ENCODE measurements at regions not wholly inside any gene's neighbourhood (a gene's known extent, or its start where the extent isn't known, plus 50 kb on each side); places are given as distances from the start of the nearest gene placed in this dataset.

DNA sequence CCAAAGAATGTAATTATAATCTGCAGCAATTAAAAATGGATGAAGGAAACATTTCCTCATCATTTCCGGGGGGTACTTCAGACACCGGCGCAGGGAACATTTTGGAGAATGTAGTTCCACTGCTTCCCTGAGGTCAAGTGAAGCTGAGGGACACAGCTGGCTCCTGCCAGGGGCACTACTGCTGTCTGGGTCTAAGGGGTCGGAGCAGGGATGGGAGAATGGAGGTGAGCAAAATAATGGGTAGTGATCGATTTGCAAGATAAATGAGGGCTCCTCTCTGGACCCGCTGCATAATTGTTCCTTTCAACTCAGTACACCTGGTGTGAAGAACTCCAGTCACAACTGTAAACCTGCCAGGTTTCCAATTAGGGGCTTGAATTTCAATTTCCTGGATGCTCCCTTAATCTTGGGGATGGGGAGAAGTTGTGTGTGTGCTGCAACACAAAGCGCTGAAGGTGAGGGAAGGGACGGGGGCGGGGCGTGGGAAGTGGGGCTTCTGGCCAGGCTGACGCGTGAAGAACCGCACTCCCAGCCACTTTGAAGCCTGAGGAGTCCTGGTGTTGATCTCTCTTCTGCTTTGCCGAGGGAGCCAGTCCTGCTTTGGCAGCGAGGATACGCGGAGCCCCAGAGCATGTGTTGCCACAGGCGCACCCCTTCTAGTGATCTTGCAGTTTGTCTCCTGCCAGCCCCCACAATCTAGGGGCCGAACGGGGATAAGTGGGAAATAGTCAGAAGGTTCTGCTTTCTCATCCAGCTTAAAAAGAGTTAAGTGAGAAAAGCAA lies 57.9 kb upstream of the PCDH8 start:
- no peak for DNase-seq
- Histone ChIP-seq H3K27me3 (peaks cover 0 to 50% (median 32%) of the 10 kb centered on the region in 7 donors), H3K36me3 (no peaks in the 10 kb centered on the region), H3K4me1 (peaks cover 0 to 12% (median 0%) of the 10 kb centered on the region in 9 donors), H3K9me3 (no peaks in the 10 kb centered on the region), H3K4me3 (no peak overlapping the region), H3K27ac (no peak overlapping the region)
- TF ChIP-seq, protein P1, sequence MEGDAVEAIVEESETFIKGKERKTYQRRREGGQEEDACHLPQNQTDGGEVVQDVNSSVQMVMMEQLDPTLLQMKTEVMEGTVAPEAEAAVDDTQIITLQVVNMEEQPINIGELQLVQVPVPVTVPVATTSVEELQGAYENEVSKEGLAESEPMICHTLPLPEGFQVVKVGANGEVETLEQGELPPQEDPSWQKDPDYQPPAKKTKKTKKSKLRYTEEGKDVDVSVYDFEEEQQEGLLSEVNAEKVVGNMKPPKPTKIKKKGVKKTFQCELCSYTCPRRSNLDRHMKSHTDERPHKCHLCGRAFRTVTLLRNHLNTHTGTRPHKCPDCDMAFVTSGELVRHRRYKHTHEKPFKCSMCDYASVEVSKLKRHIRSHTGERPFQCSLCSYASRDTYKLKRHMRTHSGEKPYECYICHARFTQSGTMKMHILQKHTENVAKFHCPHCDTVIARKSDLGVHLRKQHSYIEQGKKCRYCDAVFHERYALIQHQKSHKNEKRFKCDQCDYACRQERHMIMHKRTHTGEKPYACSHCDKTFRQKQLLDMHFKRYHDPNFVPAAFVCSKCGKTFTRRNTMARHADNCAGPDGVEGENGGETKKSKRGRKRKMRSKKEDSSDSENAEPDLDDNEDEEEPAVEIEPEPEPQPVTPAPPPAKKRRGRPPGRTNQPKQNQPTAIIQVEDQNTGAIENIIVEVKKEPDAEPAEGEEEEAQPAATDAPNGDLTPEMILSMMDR (IDR thresholded peaks at IDR 0.05): no peak
- intact Hi-C loops (cut with DNase I): no loop called here
- 31 to 36% methylated on average over 20 of the region's 20 CpGs for WGBS, 2 donors
- ATAC-seq: no peak

DNA sequence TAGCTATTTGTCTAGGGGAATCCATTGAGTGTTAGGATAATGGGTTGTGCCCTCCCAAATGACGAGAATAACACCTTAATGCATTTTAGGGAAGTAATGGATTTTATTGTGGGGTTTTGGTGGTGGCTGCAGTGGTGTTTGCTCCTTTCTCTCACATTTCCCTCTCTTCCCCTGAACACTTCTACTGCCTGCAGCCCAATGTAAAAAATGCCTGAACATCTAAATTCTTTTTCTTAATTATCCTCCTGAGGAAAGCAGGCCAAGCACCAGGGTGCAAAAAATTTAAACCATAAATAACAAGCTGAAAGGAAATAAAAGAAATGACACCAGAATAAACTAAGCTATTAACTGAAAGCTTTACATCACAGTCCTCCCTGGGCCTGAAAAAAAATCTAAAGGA lies 57.3 kb upstream of the PCDH8 start:
- Histone ChIP-seq H3K27me3 (peaks cover 0 to 50% (median 32%) of the 10 kb centered on the region in 7 donors), H3K27ac (no peak overlapping the region), H3K4me1 (peaks cover 0 to 12% (median 0%) of the 10 kb centered on the region in 9 donors), H3K36me3 (no peaks in the 10 kb centered on the region), H3K4me3 (no peak overlapping the region), H3K9me3 (no peaks in the 10 kb centered on the region)
- 65 to 76% methylated on average over 1 of the region's 1 CpG for WGBS, 2 donors
- TF ChIP-seq, protein P1 (IDR thresholded peaks at IDR 0.05): no peak
- ATAC-seq: no peak
- DNase-seq: no peak
- intact Hi-C loops (cut with DNase I): no loop called here

DNA sequence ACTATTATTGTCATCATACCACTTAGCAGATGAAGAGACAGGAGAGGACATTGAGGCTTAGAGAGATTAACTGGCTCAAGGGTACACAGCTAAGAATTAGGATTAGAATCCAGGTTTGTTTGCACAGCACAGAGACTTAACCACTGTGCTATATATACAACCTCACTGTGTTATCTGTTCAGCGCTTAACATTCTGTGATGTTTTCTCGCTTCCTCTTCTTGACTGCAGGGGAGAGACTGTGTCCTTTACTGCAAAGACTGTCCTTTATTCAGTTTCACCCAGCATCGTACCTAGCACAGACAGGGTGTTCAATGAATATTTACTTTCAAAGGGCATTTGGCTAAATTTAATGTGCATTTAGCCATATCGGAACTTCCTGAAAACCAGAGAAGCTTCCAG lies 54.9 kb upstream of the PCDH8 start:
- Histone ChIP-seq H3K36me3 (no peaks in the 10 kb centered on the region), H3K9me3 (no peaks in the 10 kb centered on the region), H3K4me3 (no peak overlapping the region), H3K4me1 (no peaks in the 10 kb centered on the region), H3K27me3 (peaks cover 0 to 50% (median 36%) of the 10 kb centered on the region in 7 donors), H3K27ac (no peak overlapping the region)
- intact Hi-C loops (cut with DNase I): no loop called here
- WGBS, 2 donors: 42 to 46% methylated on average over 4 of the region's 4 CpGs
- ATAC-seq (no peak), DNase-seq (no peak)
- TF ChIP-seq, protein P1 (IDR thresholded peaks at IDR 0.05): no peak

DNA sequence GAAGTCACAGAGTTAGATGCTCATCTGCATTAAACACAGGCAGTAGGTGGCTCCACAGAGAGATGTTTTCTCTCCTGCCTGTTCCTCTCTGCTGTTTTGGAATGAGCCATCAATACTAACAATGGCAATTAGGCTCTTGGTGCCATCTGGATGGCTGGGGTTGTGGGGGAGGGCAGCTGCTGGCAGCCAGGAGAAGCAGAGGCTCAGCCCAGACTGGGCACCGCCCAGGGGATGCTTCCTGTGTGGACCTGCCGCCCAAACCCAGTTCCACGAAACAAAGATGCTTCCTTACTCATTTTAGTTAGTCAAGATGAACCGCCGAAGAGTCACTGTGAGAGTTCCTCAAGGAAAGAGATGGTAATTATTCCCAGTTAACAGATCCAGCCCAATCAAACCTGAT lies 50.8 kb upstream of the PCDH8 start:
- Histone ChIP-seq H3K36me3 (no peaks in the 10 kb centered on the region), H3K27me3 (peaks cover 0 to 14% (median 9%) of the 10 kb centered on the region in 7 donors), H3K27ac (no peak overlapping the region), H3K9me3 (no peaks in the 10 kb centered on the region), H3K4me3 (no peak overlapping the region), H3K4me1 (peaks cover 0 to 6% (median 0%) of the 10 kb centered on the region in 9 donors)
- DNase-seq: no peak
- TF ChIP-seq, protein P1 (IDR thresholded peaks at IDR 0.05): no peak
- WGBS, 2 donors: 86 to 94% methylated on average over 5 of the region's 5 CpGs
- no peak for ATAC-seq
- intact Hi-C loops (cut with DNase I): loop anchor here in 1 of 10 donors (5.0 kb wide), 1 partner anchor 68 kb away; no protein-coding TSS in a partner anchor
